H9 (cell line): ENCODE measurements at regions not wholly inside any gene's neighbourhood (a gene's known extent, or its start where the extent isn't known, plus 50 kb on each side); places are given as distances from the start of the nearest gene placed in this dataset.

Source experiments
- DNase-seq: peaks from one replicate; pipeline ENCODE4 v3.0.0-alpha.2; 2017
- H2AFZ ChIP-seq: one replicate; pipeline ENCODE4 v1.6.1; 2013; ENCODE audit warnings: mild to moderate bottlenecking, low read length, control low read depth, moderate library complexity
- H2AK5ac ChIP-seq: 2 replicates; pipeline ENCODE4 v1.6.1; 2013; ENCODE audit warnings: low read length, control low read depth, mixed read lengths; ENCODE audit not compliant: insufficient read length
- H2BK120ac ChIP-seq: one replicate; pipeline ENCODE4 v1.6.1; 2013; ENCODE audit warnings: low read depth, mild to moderate bottlenecking, low read length, control low read depth, inconsistent platforms; ENCODE audit not compliant: poor library complexity, severe bottlenecking
- H2BK12ac ChIP-seq: 2 replicates; pipeline ENCODE4 v1.6.1; 2013; ENCODE audit warnings: low read length, control low read depth, mixed read lengths, low read depth; ENCODE audit not compliant: insufficient read length
- H2BK15ac ChIP-seq: 2 replicates; pipeline ENCODE4 v1.6.1; 2013; ENCODE audit warnings: low read depth, low read length, control low read depth
- H2BK20ac ChIP-seq: one replicate; pipeline ENCODE4 v1.6.1; 2013; ENCODE audit warnings: low read depth, mild to moderate bottlenecking, low read length, control low read depth, inconsistent platforms; ENCODE audit not compliant: poor library complexity, severe bottlenecking
- H2BK5ac ChIP-seq: 2 replicates; pipeline ENCODE4 v1.6.1; 2013; ENCODE audit warnings: low read length, control low read depth, mixed read lengths; ENCODE audit not compliant: insufficient read length
- H3K14ac ChIP-seq: 2 replicates; pipeline ENCODE4 v1.6.1; 2013; ENCODE audit warnings: low read length, control low read depth; ENCODE audit not compliant: insufficient read depth
- H3K18ac ChIP-seq: 2 replicates; pipeline ENCODE4 v1.6.1; 2013; ENCODE audit warnings: low read depth, mild to moderate bottlenecking, mixed read lengths, low read length, control low read depth; ENCODE audit not compliant: insufficient read length
- H3K23ac ChIP-seq: 2 replicates; pipeline ENCODE4 v1.6.1; 2013; ENCODE audit warnings: low read length, control low read depth, mixed read lengths, low read depth; ENCODE audit not compliant: insufficient read length
- H3K23me2 ChIP-seq: 2 replicates; pipeline ENCODE4 v1.6.1; 2013; ENCODE audit warnings: low read depth, mild to moderate bottlenecking, mixed read lengths, low read length, control low read depth; ENCODE audit not compliant: insufficient read length, poor library complexity, severe bottlenecking
- H3K27ac ChIP-seq: 2 replicates; pipeline ENCODE4 v1.5.1; 2013; ENCODE audit warnings: low read length, control low read depth, mixed read lengths, low read depth; ENCODE audit not compliant: insufficient read length
- H3K27me3 ChIP-seq: 2 replicates; pipeline ENCODE4 v1.6.1; 2013; ENCODE audit warnings: low read length, control low read depth, inconsistent platforms; ENCODE audit not compliant: insufficient read depth
- H3K4ac ChIP-seq: 2 replicates; pipeline ENCODE4 v1.6.1; 2013; ENCODE audit warnings: low read depth, mild to moderate bottlenecking, control low read depth, inconsistent platforms, low read length, moderate library complexity
- H3K4me1 ChIP-seq: 2 replicates; pipeline ENCODE4 v1.6.1; 2013; ENCODE audit warnings: low read length, control low read depth, inconsistent platforms; ENCODE audit not compliant: insufficient read depth
- H3K4me2 ChIP-seq: 2 replicates; pipeline ENCODE4 v1.6.1; 2013; ENCODE audit warnings: low read length, control low read depth, mixed read lengths; ENCODE audit not compliant: insufficient read length, insufficient read depth
- H3K56ac ChIP-seq: 2 replicates; pipeline ENCODE4 v1.6.1; 2013; ENCODE audit warnings: low read depth, mild to moderate bottlenecking, mixed read lengths, low read length, control low read depth; ENCODE audit not compliant: insufficient read length
- H3K79me1 ChIP-seq: 2 replicates; pipeline ENCODE4 v1.6.1; 2013; ENCODE audit warnings: low read depth, mild to moderate bottlenecking, moderate library complexity, low read length, control low read depth, inconsistent platforms; ENCODE audit not compliant: insufficient read depth, poor library complexity, severe bottlenecking
- H3K79me2 ChIP-seq: 2 replicates; pipeline ENCODE4 v1.6.1; 2013; ENCODE audit warnings: low read length, control low read depth, inconsistent platforms; ENCODE audit not compliant: insufficient read depth
- H3K9ac ChIP-seq: 2 replicates; pipeline ENCODE4 v1.6.1; 2013; ENCODE audit warnings: low read length, control low read depth, mixed read lengths; ENCODE audit not compliant: insufficient read length; ENCODE audit errors: extremely low read depth
- H3K9me3 ChIP-seq: one replicate; pipeline ENCODE4 v1.6.1; 2013; ENCODE audit warnings: low read depth, low read length, inconsistent platforms; ENCODE audit not compliant: control insufficient read depth
- H3T11ph ChIP-seq: one replicate; pipeline ENCODE4 v1.6.1; 2013; ENCODE audit warnings: mild to moderate bottlenecking, low read length, control low read depth, inconsistent platforms
- H4K20me1 ChIP-seq: one replicate; pipeline ENCODE4 v1.6.1; 2013; ENCODE audit not compliant: control insufficient read depth, insufficient read length, insufficient read depth
- H4K5ac ChIP-seq: 2 replicates; pipeline ENCODE4 v1.6.1; 2013; ENCODE audit warnings: low read depth, mild to moderate bottlenecking, mixed read lengths, low read length, control low read depth; ENCODE audit not compliant: insufficient read length
- H4K8ac ChIP-seq: replicated peaks from 2 replicates; pipeline ENCODE4 v1.6.1; 2013; ENCODE audit warnings: low read length, control low read depth, mixed read lengths, low read depth; ENCODE audit not compliant: insufficient read length
- H4K91ac ChIP-seq: 2 replicates; pipeline ENCODE4 v1.6.1; 2013; ENCODE audit warnings: low read depth, mild to moderate bottlenecking, moderate library complexity, mixed read lengths, low read length, control low read depth; ENCODE audit not compliant: insufficient read length
- H3K27ac Mint-ChIP-seq, 3 experiments: 2 replicates in 2 of 3; 3 replicates in 1 of 3; pipeline ENCODE4 v1.8.0; 2020 to 2021; ENCODE audit warnings: mixed read lengths in 3 of 3, mild to moderate bottlenecking in 1 of 3, moderate library complexity in 1 of 3
- H3K27me3 Mint-ChIP-seq: 2 replicates; pipeline ENCODE4 v1.8.0; 2021; ENCODE audit warnings: low read depth, mild to moderate bottlenecking, moderate library complexity, mixed read lengths
- H3K36me3 Mint-ChIP-seq, 3 experiments: 2 replicates in 2 of 3; 3 replicates in 1 of 3; pipeline ENCODE4 v1.8.0; 2020 to 2021; ENCODE audit warnings: low read depth in 3 of 3, mixed read lengths in 3 of 3; ENCODE audit not compliant: insufficient read depth in 1 of 3
- H3K4me1 Mint-ChIP-seq, 2 experiments: 2 replicates each; pipeline ENCODE4 v1.8.0; 2020; ENCODE audit warnings: mixed read lengths in 2 of 2
- H3K4me3 Mint-ChIP-seq, 2 experiments: 2 replicates in 1 of 2; 3 replicates in 1 of 2; pipeline ENCODE4 v1.8.0; 2020 to 2021; ENCODE audit warnings: mild to moderate bottlenecking in 2 of 2, mixed read lengths in 2 of 2, moderate library complexity in 1 of 2
- H3K9me3 Mint-ChIP-seq, 2 experiments: 2 replicates in 1 of 2; 3 replicates in 1 of 2; pipeline ENCODE4 v1.8.0; 2020; ENCODE audit warnings: mild to moderate bottlenecking in 2 of 2, mixed read lengths in 2 of 2, moderate library complexity in 1 of 2
- WGBS: extraction: QIAGEN DNeasy Blood & Tissue Kit; methylation state at CpG from one replicate; pipeline ENCODE4 v1.1.7; 2013; ENCODE audit warnings: missing lambda C conversion rate, low lambda C conversion rate, mixed read lengths; ENCODE audit not compliant: insufficient read length; ENCODE audit errors: extremely low coverage; 5-methylcytosine and 5-hydroxymethylcytosine counted together
- TF ChIP-seq, protein P1 (sequence below): fragments of 200-600 bp; sonication (generic); conservative IDR thresholded peaks from 3 replicates; pipeline ENCODE4 v1.8.0; 2021; ENCODE audit warnings: antibody characterized with exemption, mild to moderate bottlenecking

- Histone ChIP-seq H2BK20ac (no peak overlapping the region), H3K4me2 (no peak overlapping the region), H3K27ac (no peak overlapping the region), H3T11ph (no peak overlapping the region), H3K18ac (no peak overlapping the region), H3K14ac (no peak overlapping the region), H4K8ac (no peak overlapping the region), H2AK5ac (no peak overlapping the region), H2BK15ac (no peak overlapping the region), H3K56ac (no peak overlapping the region), H3K23ac (no peak overlapping the region), H2BK120ac (no peak overlapping the region), H3K27me3 (no peaks in the 10 kb centered on the region), H3K79me2 (no peaks in the 10 kb centered on the region), H4K5ac (no peak overlapping the region), H3K79me1 (no peaks in the 10 kb centered on the region), H2BK12ac (no peak overlapping the region), H4K91ac (no peak overlapping the region), H3K4me1 (no peaks in the 10 kb centered on the region), H3K4ac (no peak overlapping the region), H3K9ac (no peak overlapping the region), H2BK5ac (no peak overlapping the region), H2AFZ (no peak overlapping the region), H3K23me2 (no peaks in the 10 kb centered on the region), H3K9me3 (no peaks in the 10 kb centered on the region), H4K20me1 (no peaks in the 10 kb centered on the region)
- no peaks in the 10 kb centered on the region for H3K27me3 Mint-ChIP-seq
- H3K4me3 Mint-ChIP-seq, result no peak overlapping the region
- H3K27ac Mint-ChIP-seq, result no peak overlapping the region
- no peaks in the 10 kb centered on the region; a peak in 1 of 5 replicates for H3K9me3 Mint-ChIP-seq
- TF ChIP-seq, protein P1, sequence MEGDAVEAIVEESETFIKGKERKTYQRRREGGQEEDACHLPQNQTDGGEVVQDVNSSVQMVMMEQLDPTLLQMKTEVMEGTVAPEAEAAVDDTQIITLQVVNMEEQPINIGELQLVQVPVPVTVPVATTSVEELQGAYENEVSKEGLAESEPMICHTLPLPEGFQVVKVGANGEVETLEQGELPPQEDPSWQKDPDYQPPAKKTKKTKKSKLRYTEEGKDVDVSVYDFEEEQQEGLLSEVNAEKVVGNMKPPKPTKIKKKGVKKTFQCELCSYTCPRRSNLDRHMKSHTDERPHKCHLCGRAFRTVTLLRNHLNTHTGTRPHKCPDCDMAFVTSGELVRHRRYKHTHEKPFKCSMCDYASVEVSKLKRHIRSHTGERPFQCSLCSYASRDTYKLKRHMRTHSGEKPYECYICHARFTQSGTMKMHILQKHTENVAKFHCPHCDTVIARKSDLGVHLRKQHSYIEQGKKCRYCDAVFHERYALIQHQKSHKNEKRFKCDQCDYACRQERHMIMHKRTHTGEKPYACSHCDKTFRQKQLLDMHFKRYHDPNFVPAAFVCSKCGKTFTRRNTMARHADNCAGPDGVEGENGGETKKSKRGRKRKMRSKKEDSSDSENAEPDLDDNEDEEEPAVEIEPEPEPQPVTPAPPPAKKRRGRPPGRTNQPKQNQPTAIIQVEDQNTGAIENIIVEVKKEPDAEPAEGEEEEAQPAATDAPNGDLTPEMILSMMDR, result no peak
- peaks cover 4% of the 10 kb centered on the region in 2 experiments; a peak in 2 of 4 replicates for H3K4me1 Mint-ChIP-seq
- no peak for DNase-seq
- no peaks in the 10 kb centered on the region for H3K36me3 Mint-ChIP-seq
- no CpG with 5 or more reads among the region's 3 CpGs for WGBS
Measured at GRCh38 chr2:36137612-36138011, 218.0 kb upstream of the CRIM1 start.
